Pulmonary artery endothelial cell (primary cell): ENCODE measurements at regions not wholly inside any gene's neighbourhood (a gene's known extent, or its start where the extent isn't known, plus 50 kb on each side); places are given as distances from the start of the nearest gene placed in this dataset.

Source experiments
- DNase-seq: peaks from one replicate; pipeline ENCODE4 v3.0.0-alpha.2; 2011; ENCODE audit warnings: low read depth, low spot score

- DNase-seq, result no peak
Measured at GRCh38 chr7:38002689-38003088, 82.2 kb downstream of the EPDR1 start.

GRCh38 chr7:38006559-38006958 is 86.1 kb downstream of the EPDR1 start:
- no peak for DNase-seq

- no peak for DNase-seq
Measured at GRCh38 chr7:38007096-38007495, 86.7 kb downstream of the EPDR1 start.

GRCh38 chr7:38013246-38013645 is 92.8 kb downstream of the EPDR1 start:
- no peak for DNase-seq

GRCh38 chr7:38016567-38016966 is 96.1 kb downstream of the EPDR1 start:
- DNase-seq, result no peak

GRCh38 chr7:38017320-38017719 is 96.9 kb downstream of the EPDR1 start:
- DNase-seq, result no peak

GRCh38 chr7:38020121-38020785 is 99.8 kb downstream of the EPDR1 start:
- DNase-seq, result no peak

GRCh38 chr7:38021892-38022291 is 101.5 kb downstream of the EPDR1 start:
- DNase-seq, result no peak

GRCh38 chr7:38025815-38026214 is 105.4 kb downstream of the EPDR1 start:
- no peak for DNase-seq

GRCh38 chr7:38027884-38028455 is 107.5 kb downstream of the EPDR1 start:
- no peak for DNase-seq

- DNase-seq, result no peak
Measured at GRCh38 chr7:38034062-38034908, 113.8 kb downstream of the EPDR1 start.

DNA sequence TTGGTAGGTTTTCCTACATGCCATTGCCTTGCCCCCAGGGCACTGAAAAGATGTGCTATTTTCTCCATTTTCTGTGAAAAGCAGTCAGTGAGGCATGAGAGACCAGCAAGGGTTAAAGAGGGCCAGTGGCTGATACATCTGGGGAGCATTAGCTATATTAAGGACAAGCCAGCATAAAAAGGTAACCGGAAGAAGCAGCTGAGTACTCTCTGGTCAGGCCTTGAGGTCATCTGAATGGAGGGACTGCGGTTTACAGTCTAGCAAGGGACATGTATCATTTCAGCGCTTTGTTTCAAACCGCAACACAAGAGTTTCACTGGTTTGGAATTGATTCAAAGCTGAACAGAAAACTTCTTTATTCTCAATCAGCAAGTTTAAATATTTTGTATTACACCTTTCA is 120.4 kb downstream of the EPDR1 start:
- DNase-seq, result no peak

DNA sequence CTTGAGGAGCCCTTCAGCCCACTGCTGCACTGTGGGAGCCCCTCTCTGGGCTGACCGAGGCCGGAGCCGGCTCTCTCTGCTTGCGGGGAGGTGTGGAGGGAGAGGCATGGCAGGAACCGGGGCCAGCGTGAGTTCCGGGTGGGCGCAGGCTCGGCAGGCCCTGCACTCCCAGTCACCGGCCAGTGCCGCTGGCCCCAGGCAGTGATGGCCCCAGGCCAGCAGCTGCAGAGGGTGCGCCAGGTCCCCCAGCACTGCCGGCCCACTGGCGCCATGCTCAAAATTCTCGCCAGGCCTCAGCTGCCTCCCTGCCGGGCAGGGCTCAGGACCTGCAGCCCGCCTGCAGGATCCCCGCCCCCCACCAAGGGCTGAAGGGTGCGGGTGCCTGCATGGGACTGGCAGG is 128.4 kb upstream of the STARD3NL start:
- no peak for DNase-seq

- no peak for DNase-seq
Measured at GRCh38 chr7:38051311-38051710, 126.7 kb upstream of the STARD3NL start.

- DNase-seq, result no peak
Measured at GRCh38 chr7:38051786-38052185, 126.3 kb upstream of the STARD3NL start.

GRCh38 chr7:38052786-38053185 is 125.3 kb upstream of the STARD3NL start:
- DNase-seq, result no peak

- no peak for DNase-seq
Measured at GRCh38 chr7:38054199-38054598, 123.8 kb upstream of the STARD3NL start.

DNA sequence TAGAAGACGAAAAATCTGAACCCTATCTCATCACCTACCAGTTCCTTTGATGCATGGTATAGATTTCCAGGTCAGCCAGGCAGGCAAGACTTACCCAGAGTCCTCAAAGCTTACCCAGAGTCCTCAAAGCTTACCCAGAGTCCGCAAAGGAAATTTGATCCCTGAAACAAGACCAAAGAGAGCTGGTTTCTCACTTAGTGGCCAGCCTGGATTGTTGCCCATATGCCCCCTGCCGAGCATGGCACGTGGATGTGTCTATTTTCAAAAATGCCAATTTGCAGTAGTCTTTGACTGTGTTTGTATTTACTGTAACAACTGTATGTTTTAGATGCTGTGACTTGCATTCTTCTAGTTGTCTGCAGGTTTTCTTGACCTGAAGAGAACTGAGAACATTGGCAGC is 120.2 kb upstream of the STARD3NL start:
- no peak for DNase-seq

GRCh38 chr7:38060116-38060515 is 117.9 kb upstream of the STARD3NL start:
- no peak for DNase-seq

- DNase-seq, result no peak
Measured at GRCh38 chr7:38060637-38061036, 117.4 kb upstream of the STARD3NL start.

DNA sequence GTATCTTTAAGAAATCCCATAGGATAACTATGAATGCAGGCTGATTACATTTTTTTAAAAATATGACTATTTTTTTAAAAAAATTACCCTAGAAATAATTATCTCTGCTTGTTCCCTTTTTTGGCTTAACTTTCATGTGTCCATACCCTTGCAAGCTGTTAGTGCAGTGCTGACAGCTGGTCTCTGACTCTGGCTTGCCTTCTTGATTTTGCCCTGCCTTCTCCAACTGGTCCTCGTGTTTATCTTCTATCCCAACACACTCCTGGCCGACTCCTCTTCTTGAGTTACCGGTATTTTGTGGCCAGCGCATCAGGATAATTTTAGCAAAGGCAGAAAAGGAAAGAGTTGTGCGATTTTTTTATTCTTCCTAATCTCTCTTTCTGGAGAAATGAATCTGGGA is 111.7 kb upstream of the STARD3NL start:
- DNase-seq, result no peak

DNA sequence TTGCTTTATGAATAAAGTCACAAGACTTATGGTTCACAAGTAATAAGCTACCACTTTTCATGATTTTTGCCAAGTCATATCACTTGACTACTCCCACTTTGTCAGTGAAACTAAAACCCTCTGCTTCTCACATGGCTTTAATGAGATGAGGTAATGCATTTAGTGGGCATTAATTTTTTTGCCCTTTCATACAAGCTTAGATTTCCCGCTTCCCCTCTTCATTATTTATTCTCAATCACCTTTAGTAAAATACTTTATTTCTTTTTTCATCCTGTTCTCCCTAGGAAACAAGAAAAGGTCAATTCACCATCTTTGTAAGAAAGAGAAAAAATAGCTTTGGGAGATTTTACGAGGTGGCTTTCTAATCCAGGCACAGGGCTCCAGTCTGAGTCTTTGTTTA is 109.6 kb upstream of the STARD3NL start:
- DNase-seq, result no peak

DNA sequence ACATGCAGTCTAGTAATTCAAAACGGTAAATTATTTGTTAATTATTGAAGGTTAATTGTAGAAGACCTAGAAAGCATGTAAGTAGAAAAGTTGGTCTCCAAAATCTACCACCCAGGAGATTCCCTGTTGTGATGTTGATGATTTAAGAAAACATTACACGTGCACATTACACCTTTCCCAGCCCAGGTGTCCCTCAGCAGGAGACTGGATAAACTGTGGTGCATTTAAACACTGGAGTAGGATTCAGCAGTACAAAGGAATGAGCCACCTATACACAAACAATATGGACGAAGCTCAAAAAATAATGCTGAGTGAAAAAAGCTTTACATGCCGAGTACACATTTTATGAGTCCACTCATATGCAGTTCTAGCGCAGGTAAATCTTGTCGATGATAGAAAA is 109.0 kb upstream of the STARD3NL start:
- no peak for DNase-seq
